Loucy (cell line): ENCODE measurements at regions not wholly inside any gene's neighbourhood (a gene's known extent, or its start where the extent isn't known, plus 50 kb on each side); places are given as distances from the start of the nearest gene placed in this dataset.

Experiments used
- H2AFZ ChIP-seq: fragments of 200-600 bp; sonication (generic); 2 replicates; pipeline ENCODE4 v1.6.0; 2016; ENCODE audit warnings: antibody characterized with exemption, mild to moderate bottlenecking, low read length, moderate library complexity
- H3F3A ChIP-seq: fragments of 200-600 bp; 2 replicates; pipeline ENCODE4 v1.6.0; 2016; ENCODE audit warnings: antibody characterized with exemption, low read depth, mild to moderate bottlenecking
- H3K27me3 ChIP-seq: fragments of 200-600 bp; sonication (generic); 2 replicates; pipeline ENCODE4 v1.6.1; 2014; ENCODE audit warnings: low read length, mild to moderate bottlenecking; ENCODE audit not compliant: insufficient read depth, poor library complexity, severe bottlenecking
- H3K36me3 ChIP-seq: fragments of 200-600 bp; sonication (generic); 2 replicates; pipeline ENCODE4 v1.6.1; 2016; ENCODE audit warnings: low read length; ENCODE audit not compliant: insufficient read depth
- H3K4me1 ChIP-seq: fragments of 200-600 bp; sonication (generic); 2 replicates; pipeline ENCODE4 v1.5.1; 2014; ENCODE audit warnings: low read length, mild to moderate bottlenecking; ENCODE audit not compliant: insufficient read depth, poor library complexity, severe bottlenecking
- H3K4me2 ChIP-seq: fragments of 200-600 bp; sonication (generic); 2 replicates; pipeline ENCODE4 v1.6.0; 2014; ENCODE audit warnings: antibody characterized with exemption, low read length, low read depth, mild to moderate bottlenecking; ENCODE audit not compliant: poor library complexity, severe bottlenecking
- H3K4me3 ChIP-seq: fragments of 200-600 bp; sonication (generic); 2 replicates; pipeline ENCODE4 v1.5.1; 2014; ENCODE audit warnings: low read length, mild to moderate bottlenecking, mixed read lengths; ENCODE audit not compliant: poor library complexity, severe bottlenecking
- H3K79me2 ChIP-seq: fragments of 200-600 bp; sonication (generic); 2 replicates; pipeline ENCODE4 v1.6.1; 2014; ENCODE audit warnings: low read length; ENCODE audit not compliant: insufficient read depth
- H3K9ac ChIP-seq: fragments of 200-600 bp; sonication (generic); 2 replicates; pipeline ENCODE4 v1.6.0; 2014; ENCODE audit warnings: mild to moderate bottlenecking, low read depth, low read length, moderate library complexity; ENCODE audit not compliant: poor library complexity, severe bottlenecking
- H3K9me2 ChIP-seq: fragments of 200-600 bp; sonication (generic); replicated peaks from 2 replicates; pipeline ENCODE4 v1.6.1; 2016; ENCODE audit warnings: low read depth, low read length, mixed read lengths
- H3K9me3 ChIP-seq: fragments of 200-600 bp; sonication (generic); 2 replicates; pipeline ENCODE4 v1.6.1; 2014; ENCODE audit warnings: mild to moderate bottlenecking, antibody characterized with exemption, low read length, low read depth; ENCODE audit not compliant: insufficient read depth
- H4K20me1 ChIP-seq: fragments of 200-600 bp; sonication (generic); 2 replicates; pipeline ENCODE4 v1.6.0; 2014; ENCODE audit warnings: antibody characterized with exemption, low read length, mild to moderate bottlenecking; ENCODE audit not compliant: insufficient read depth, poor library complexity, severe bottlenecking
- CTCF ChIP-seq: fragments of 200-600 bp; sonication (generic); conservative IDR thresholded peaks from 2 replicates; pipeline ENCODE4 v1.5.1; 2014; ENCODE audit warnings: mild to moderate bottlenecking, antibody characterized with exemption, low read length
- EZH2phosphoT487 ChIP-seq: fragments of 200-600 bp; IDR thresholded peaks from 2 replicates; pipeline ENCODE4 v1.6.1; 2018; ENCODE audit warnings: antibody characterized with exemption, mild to moderate bottlenecking, moderate library complexity, borderline replicate concordance

- H3K9me2 ChIP-seq = no peaks in the 10 kb centered on the region
- no peaks in the 10 kb centered on the region for H3F3A ChIP-seq
- H3K4me2 ChIP-seq = no peak overlapping the region
- H3K27me3 ChIP-seq = no peaks in the 10 kb centered on the region
- no peaks in the 10 kb centered on the region for H3K79me2 ChIP-seq
- no peak overlapping the region for H3K9ac ChIP-seq
- no peak for TF ChIP-seq EZH2phosphoT487
- TF ChIP-seq CTCF = no peak
- H4K20me1 ChIP-seq = no peaks in the 10 kb centered on the region
- no peak overlapping the region for H3K4me3 ChIP-seq
- no peak overlapping the region for H2AFZ ChIP-seq
- H3K4me1 ChIP-seq = no peaks in the 10 kb centered on the region
- H3K36me3 ChIP-seq = no peaks in the 10 kb centered on the region
- H3K9me3 ChIP-seq = no peaks in the 10 kb centered on the region
Measured at GRCh38 chr11:112403432-112403831, 142.8 kb upstream of the PLET1 start.

GRCh38 chr11:112404112-112404511 is 143.5 kb upstream of the PLET1 start:
- no peaks in the 10 kb centered on the region for H3K9me2 ChIP-seq
- TF ChIP-seq CTCF = no peak
- no peak for TF ChIP-seq EZH2phosphoT487
- H3K9me3 ChIP-seq = no peaks in the 10 kb centered on the region
- H3K4me1 ChIP-seq = no peaks in the 10 kb centered on the region
- H3K9ac ChIP-seq = no peak overlapping the region
- no peaks in the 10 kb centered on the region for H3F3A ChIP-seq
- no peak overlapping the region for H3K4me3 ChIP-seq
- H2AFZ ChIP-seq = no peak overlapping the region
- no peaks in the 10 kb centered on the region for H3K79me2 ChIP-seq
- no peaks in the 10 kb centered on the region for H3K27me3 ChIP-seq
- H3K36me3 ChIP-seq = no peaks in the 10 kb centered on the region
- no peaks in the 10 kb centered on the region for H4K20me1 ChIP-seq
- no peak overlapping the region for H3K4me2 ChIP-seq

GRCh38 chr11:112408517-112408916 is 147.9 kb upstream of the PLET1 start:
- H3K4me2 ChIP-seq = no peak overlapping the region
- no peak overlapping the region for H3K9ac ChIP-seq
- no peaks in the 10 kb centered on the region for H3K9me3 ChIP-seq
- H2AFZ ChIP-seq = no peak overlapping the region
- no peaks in the 10 kb centered on the region for H3F3A ChIP-seq
- no peaks in the 10 kb centered on the region for H4K20me1 ChIP-seq
- H3K4me1 ChIP-seq = no peaks in the 10 kb centered on the region
- H3K79me2 ChIP-seq = no peaks in the 10 kb centered on the region
- no peaks in the 10 kb centered on the region for H3K36me3 ChIP-seq
- H3K27me3 ChIP-seq = no peaks in the 10 kb centered on the region
- H3K9me2 ChIP-seq = no peaks in the 10 kb centered on the region
- H3K4me3 ChIP-seq = no peak overlapping the region
- TF ChIP-seq EZH2phosphoT487 (no peak), CTCF (no peak)
